OCI-LY7 (cell line): ENCODE measurements at regions not wholly inside any gene's neighbourhood (a gene's known extent, or its start where the extent isn't known, plus 50 kb on each side); places are given as distances from the start of the nearest gene placed in this dataset.

Experiments used
- BruUV-seq: library from RNA; stranded (reverse); fragments of 400-500 nt; replicated peaks from 2 replicates; lab custom pipeline; 2021; lab: Mats Ljungman, UMichigan
- CTCF ChIA-PET: fragments of 300-600 bp; sonication (Branson Sonifier 250); formaldehyde crosslinking; loops from one replicate; lab custom pipeline; 2022; ENCODE audit warnings: antibody characterized with exemption; ENCODE audit not compliant: unreplicated experiment; lab: Charles Lee
- POLR2A ChIA-PET: fragments of 300-600 bp; sonication (Branson Sonifier 250); formaldehyde crosslinking; loops from one replicate; lab custom pipeline; 2022; ENCODE audit warnings: antibody characterized with exemption; lab: Charles Lee
- DNase-seq: peaks from one replicate; pipeline ENCODE4 v3.0.0-alpha.2; 2015; ENCODE audit warnings: low spot score
- H2AFZ ChIP-seq: fragments of 200-600 bp; sonication (generic), shearing (Covaris generic); 2 replicates; pipeline ENCODE4 v1.6.1; 2014; ENCODE audit warnings: mild to moderate bottlenecking, antibody characterized with exemption, low read length, moderate library complexity
- H3K27ac ChIP-seq: fragments of 200-600 bp; sonication (generic); 2 replicates; pipeline ENCODE4 v1.5.1; 2014; ENCODE audit warnings: mixed run types, low read depth, mild to moderate bottlenecking, moderate library complexity, low read length, inconsistent platforms; ENCODE audit not compliant: poor library complexity, severe bottlenecking
- H3K36me3 ChIP-seq: fragments of 200-600 bp; sonication (generic); 2 replicates; pipeline ENCODE4 v1.6.1; 2014; ENCODE audit warnings: mild to moderate bottlenecking, antibody characterized with exemption, low read length, moderate library complexity, mixed read lengths; ENCODE audit not compliant: insufficient read depth
- H3K4me1 ChIP-seq: fragments of 200-600 bp; sonication (generic); 2 replicates; pipeline ENCODE4 v1.5.1; 2014; ENCODE audit warnings: mild to moderate bottlenecking, low read length; ENCODE audit not compliant: insufficient read depth, poor library complexity, severe bottlenecking
- H3K4me2 ChIP-seq: fragments of 200-600 bp; sonication (generic); 2 replicates; pipeline ENCODE4 v1.6.1; 2014; ENCODE audit warnings: mild to moderate bottlenecking, low read length
- H3K4me3 ChIP-seq: fragments of 200-600 bp; sonication (generic); 2 replicates; pipeline ENCODE4 v1.5.1; 2014; ENCODE audit warnings: mild to moderate bottlenecking, low read depth, low read length; ENCODE audit not compliant: poor library complexity, severe bottlenecking
- H3K79me2 ChIP-seq: fragments of 200-600 bp; sonication (generic); 2 replicates; pipeline ENCODE4 v1.6.1; 2016; ENCODE audit warnings: low read depth, mild to moderate bottlenecking, low read length, moderate library complexity, mixed read lengths; ENCODE audit not compliant: insufficient read depth
- H3K9me2 ChIP-seq: fragments of 200-600 bp; sonication (generic); 2 replicates; pipeline ENCODE4 v1.6.1; 2016; ENCODE audit warnings: mild to moderate bottlenecking, low read length, mixed read lengths; ENCODE audit not compliant: insufficient read depth
- H3K9me3 ChIP-seq: fragments of 200-600 bp; sonication (generic); 2 replicates; pipeline ENCODE4 v1.6.1; 2014; ENCODE audit warnings: mild to moderate bottlenecking, mixed run types, low read length, mixed read lengths
- H4K20me1 ChIP-seq: fragments of 200-600 bp; sonication (generic); 2 replicates; pipeline ENCODE4 v1.6.1; 2014; ENCODE audit warnings: mild to moderate bottlenecking, antibody characterized with exemption, low read length, moderate library complexity, mixed read lengths; ENCODE audit not compliant: insufficient read depth
- EZH2phosphoT487 ChIP-seq: fragments of 200-600 bp; sonication (generic); IDR thresholded peaks from 2 replicates; pipeline ENCODE4 v1.6.1; 2018; ENCODE audit warnings: low read depth, borderline replicate concordance, mild to moderate bottlenecking, mixed run types, antibody characterized with exemption, low read length, moderate library complexity, mixed read lengths
- intact Hi-C: fragments of 100-400 bp; cut with micrococcal nuclease; formaldehyde crosslinking; loops from one replicate; pipeline ENCODE4 v1.10.0; 2022; ENCODE audit not compliant: unreplicated experiment
- TF ChIP-seq, protein P1 (sequence below): fragments of 200-600 bp; sonication (generic); conservative IDR thresholded peaks from 2 replicates; pipeline ENCODE4 v1.5.1; 2014; ENCODE audit warnings: mild to moderate bottlenecking, antibody characterized with exemption, low read length, moderate library complexity, mixed read lengths

DNA sequence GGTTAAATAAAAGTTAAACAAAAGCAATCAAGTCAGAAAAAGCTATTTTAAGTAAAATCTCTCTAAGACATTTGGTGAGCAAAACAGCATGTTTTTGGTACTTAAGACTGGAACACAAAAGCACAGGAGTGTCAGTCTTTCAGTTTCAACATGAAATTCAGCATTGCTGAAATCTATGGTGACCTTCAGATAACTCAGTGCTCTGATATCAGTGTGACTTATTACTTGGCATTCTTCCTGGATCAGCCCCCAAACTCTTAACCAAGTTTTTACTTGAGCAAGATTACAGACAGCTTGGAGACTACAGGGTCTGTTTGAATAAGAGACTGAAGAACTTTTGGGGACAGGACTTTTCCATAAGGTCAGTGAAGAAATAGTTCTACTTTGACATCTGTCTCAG, 437.2 kb downstream of the RAPGEF2 start:
- Histone ChIP-seq H3K9me3 (no peaks in the 10 kb centered on the region), H4K20me1 (no peaks in the 10 kb centered on the region), H3K4me2 (no peak overlapping the region), H3K9me2 (no peaks in the 10 kb centered on the region), H3K79me2 (no peaks in the 10 kb centered on the region), H3K4me1 (no peaks in the 10 kb centered on the region), H2AFZ (no peak overlapping the region), H3K36me3 (no peaks in the 10 kb centered on the region), H3K27ac (no peak overlapping the region), H3K4me3 (no peak overlapping the region)
- intact Hi-C loops: no loop called here
- ChIA-PET CTCF (no interaction called here), POLR2A (no interaction called here)
- no peak for DNase-seq
- TF ChIP-seq EZH2phosphoT487: no peak
- TF ChIP-seq, protein P1, sequence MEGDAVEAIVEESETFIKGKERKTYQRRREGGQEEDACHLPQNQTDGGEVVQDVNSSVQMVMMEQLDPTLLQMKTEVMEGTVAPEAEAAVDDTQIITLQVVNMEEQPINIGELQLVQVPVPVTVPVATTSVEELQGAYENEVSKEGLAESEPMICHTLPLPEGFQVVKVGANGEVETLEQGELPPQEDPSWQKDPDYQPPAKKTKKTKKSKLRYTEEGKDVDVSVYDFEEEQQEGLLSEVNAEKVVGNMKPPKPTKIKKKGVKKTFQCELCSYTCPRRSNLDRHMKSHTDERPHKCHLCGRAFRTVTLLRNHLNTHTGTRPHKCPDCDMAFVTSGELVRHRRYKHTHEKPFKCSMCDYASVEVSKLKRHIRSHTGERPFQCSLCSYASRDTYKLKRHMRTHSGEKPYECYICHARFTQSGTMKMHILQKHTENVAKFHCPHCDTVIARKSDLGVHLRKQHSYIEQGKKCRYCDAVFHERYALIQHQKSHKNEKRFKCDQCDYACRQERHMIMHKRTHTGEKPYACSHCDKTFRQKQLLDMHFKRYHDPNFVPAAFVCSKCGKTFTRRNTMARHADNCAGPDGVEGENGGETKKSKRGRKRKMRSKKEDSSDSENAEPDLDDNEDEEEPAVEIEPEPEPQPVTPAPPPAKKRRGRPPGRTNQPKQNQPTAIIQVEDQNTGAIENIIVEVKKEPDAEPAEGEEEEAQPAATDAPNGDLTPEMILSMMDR: no peak
- BruUV-seq: no TSS peak

DNA sequence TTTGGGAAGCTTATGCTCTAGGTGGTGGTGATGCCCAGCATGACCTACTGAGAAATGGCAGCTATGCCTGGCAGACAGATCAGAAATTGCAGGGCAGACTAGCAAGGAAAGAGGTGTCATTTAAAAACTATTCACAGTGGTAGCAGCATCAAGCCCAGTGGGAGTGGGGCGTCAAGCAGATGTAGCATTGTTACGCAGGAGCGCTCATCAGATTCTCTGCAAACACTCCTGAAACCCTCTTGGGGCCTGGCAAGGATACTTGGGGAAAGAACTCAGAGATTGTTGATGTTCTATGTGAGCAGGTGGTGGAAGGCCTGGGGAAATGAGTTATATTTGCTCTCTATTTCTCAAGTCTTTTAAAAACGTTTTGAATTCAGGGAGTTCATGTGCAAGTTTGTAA, 437.6 kb downstream of the RAPGEF2 start:
- no peak for TF ChIP-seq EZH2phosphoT487
- TF ChIP-seq, protein P1: no peak
- no TSS peak for BruUV-seq
- Histone ChIP-seq H3K4me2 (no peak overlapping the region), H4K20me1 (no peaks in the 10 kb centered on the region), H3K27ac (no peak overlapping the region), H3K9me3 (no peaks in the 10 kb centered on the region), H3K36me3 (no peaks in the 10 kb centered on the region), H3K9me2 (no peaks in the 10 kb centered on the region), H2AFZ (no peak overlapping the region), H3K4me3 (no peak overlapping the region), H3K4me1 (no peaks in the 10 kb centered on the region), H3K79me2 (no peaks in the 10 kb centered on the region)
- intact Hi-C loops: no loop called here
- ChIA-PET POLR2A (no interaction called here), CTCF (no interaction called here)
- DNase-seq: no peak

DNA sequence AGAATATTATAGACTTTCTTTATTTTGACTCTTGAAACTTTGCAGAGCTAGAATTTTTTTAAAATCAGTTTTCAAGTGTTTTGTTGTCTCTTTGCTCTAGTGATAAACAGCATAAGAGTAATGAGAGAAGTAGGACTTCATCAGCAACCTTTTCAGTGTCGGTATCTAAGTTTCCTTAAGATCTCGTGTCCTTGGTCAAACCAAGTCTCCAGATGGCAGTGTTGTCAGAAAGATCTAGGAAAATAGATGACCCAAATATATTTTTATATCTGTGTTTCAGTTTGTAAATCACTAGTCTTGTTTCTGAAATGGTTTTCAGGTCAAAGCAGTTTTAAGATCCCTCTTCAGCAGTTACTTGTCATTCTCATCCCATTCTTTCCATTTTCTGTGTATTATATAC, 438.3 kb downstream of the RAPGEF2 start:
- no peak overlapping the region for H3K27ac ChIP-seq
- ChIA-PET POLR2A (no interaction called here), CTCF (no interaction called here)
- H4K20me1 ChIP-seq: no peaks in the 10 kb centered on the region
- DNase-seq: no peak
- no peak overlapping the region for H2AFZ ChIP-seq
- BruUV-seq: no TSS peak
- H3K9me2 ChIP-seq: no peaks in the 10 kb centered on the region
- no peaks in the 10 kb centered on the region for H3K79me2 ChIP-seq
- intact Hi-C loops: no loop called here
- H3K4me3 ChIP-seq: no peak overlapping the region
- no peaks in the 10 kb centered on the region for H3K9me3 ChIP-seq
- H3K4me2 ChIP-seq: no peak overlapping the region
- no peaks in the 10 kb centered on the region for H3K4me1 ChIP-seq
- TF ChIP-seq, protein P1: no peak
- TF ChIP-seq EZH2phosphoT487: no peak
- H3K36me3 ChIP-seq: no peaks in the 10 kb centered on the region
